ENCODE measurements at regions not wholly inside any gene's neighbourhood (a gene's known extent, or its start where the extent isn't known, plus 50 kb on each side); places are given as distances from the start of the nearest gene placed in this dataset.

GRCh38 chr5:98200726-98201541, 572.5 kb upstream of the RGMB start:
- TF ChIP-seq EP300 (IDR thresholded peaks at IDR 0.05; ENCODE audit: borderline replicate concordance in 1 of 2, low read depth in 2 of 2, low read length in 2 of 2), result no peak
- TF ChIP-seq ATF3 (IDR thresholded peaks at IDR 0.05; ENCODE audit: insufficient read depth, low read depth, low read length), result no peak
- TF ChIP-seq CTCF (IDR thresholded peaks at IDR 0.05; ENCODE audit: control extremely low read depth in 1 of 3, insufficient read depth in 1 of 3, low read depth in 1 of 3, low read length in 3 of 3), result no peak
- TF ChIP-seq EZH2 (IDR thresholded peaks at IDR 0.05; ENCODE audit: low read depth, low read length, severe bottlenecking), result no peak
- TF ChIP-seq POLR2AphosphoS5 (IDR thresholded peaks at IDR 0.05; ENCODE audit: low read depth, low read length), result no peak
- no peak for TF ChIP-seq POLR2A (IDR thresholded peaks at IDR 0.05; ENCODE audit: control extremely low read depth in 1 of 2, low read depth in 2 of 2, low read length in 2 of 2)

Measured in H1 (cell line).